H1 (cell line): ENCODE measurements at regions not wholly inside any gene's neighbourhood (a gene's known extent, or its start where the extent isn't known, plus 50 kb on each side); places are given as distances from the start of the nearest gene placed in this dataset.

Experiments
- CTCF ChIA-PET: fragments of 300-600 bp; sonication (Branson Sonifier 250); formaldehyde crosslinking; loops from one replicate; lab custom pipeline; 2021; ENCODE audit not compliant: partially characterized antibody; lab: Charles Lee
- POLR2A ChIA-PET: fragments of 300-600 bp; sonication (Branson Sonifier 250); formaldehyde crosslinking; loops from one replicate; lab custom pipeline; 2021; ENCODE audit warnings: inconsistent platforms; ENCODE audit not compliant: partially characterized antibody; lab: Charles Lee
- DNase-seq, 2 experiments: peaks; one replicate each; pipeline versions ENCODE4 v3.0.0 to v3.0.0-alpha.2; 2010 to 2022; ENCODE audit warnings: low spot score in 2 of 2, low read depth in 1 of 2, mixed read lengths in 1 of 2
- FAIRE-seq: peaks from 2 replicates; lab custom pipeline; 2011; peaks lifted over from hg19 to GRCh38; lab: Jason Lieb, UNC
- H2AFZ ChIP-seq: 2 replicates; pipeline ENCODE4 v1.8.1; 2012; ENCODE audit warnings: low read length, inconsistent platforms
- H2AK5ac ChIP-seq: 2 replicates; pipeline ENCODE4 v1.6.1; 2013; ENCODE audit warnings: low read depth, low read length
- H2BK120ac ChIP-seq: replicated peaks from 2 replicates; pipeline ENCODE3; 2013; ENCODE audit warnings: low read depth, low read length, inconsistent platforms
- H2BK12ac ChIP-seq: 2 replicates; pipeline ENCODE4 v1.6.1; 2013; ENCODE audit warnings: low read depth, low read length
- H2BK15ac ChIP-seq: 2 replicates; pipeline ENCODE4 v1.6.1; 2013; ENCODE audit warnings: low read length
- H2BK20ac ChIP-seq: 2 replicates; pipeline ENCODE4 v1.6.1; 2013; ENCODE audit warnings: low read length
- H2BK5ac ChIP-seq: 2 replicates; pipeline ENCODE4 v1.6.1; 2013; ENCODE audit warnings: low read depth, low read length
- H3K14ac ChIP-seq: 2 replicates; pipeline ENCODE4 v1.6.1; 2013; ENCODE audit warnings: inconsistent platforms; ENCODE audit not compliant: insufficient read length
- H3K18ac ChIP-seq: 2 replicates; pipeline ENCODE4 v1.6.1; 2013; ENCODE audit warnings: low read length; ENCODE audit errors: extremely low read depth
- H3K23ac ChIP-seq: 2 replicates; pipeline ENCODE4 v1.6.1; 2013; ENCODE audit warnings: inconsistent platforms; ENCODE audit not compliant: insufficient read length
- H3K23me2 ChIP-seq: 2 replicates; pipeline ENCODE4 v1.6.1; 2013; ENCODE audit warnings: low read depth, low read length
- H3K27ac ChIP-seq: 2 replicates; pipeline ENCODE4 v1.6.1; 2011; ENCODE audit warnings: low read depth, low read length, inconsistent platforms
- H3K27me3 ChIP-seq, 4 experiments: replicated peaks in 1 of 4; 1 replicate in 1 of 4; 2 replicates in 3 of 4; pipeline versions ENCODE4 v1.6.1 to v1.8.1; 2011 to 2013; ENCODE audit warnings: low read length in 3 of 4, mild to moderate bottlenecking in 3 of 4, inconsistent platforms in 2 of 4, mixed read lengths in 2 of 4, moderate library complexity in 1 of 4; ENCODE audit not compliant: control insufficient read depth in 3 of 4, insufficient read depth in 3 of 4; ENCODE audit errors: extremely low read depth in 1 of 4
- H3K36me3 ChIP-seq, 4 experiments: 2 replicates each; pipeline versions ENCODE4 v1.6.1 to v1.8.1; 2011 to 2013; ENCODE audit warnings: mild to moderate bottlenecking in 4 of 4, low read length in 3 of 4, moderate library complexity in 2 of 4, control low read depth in 1 of 4, inconsistent platforms in 1 of 4; ENCODE audit not compliant: insufficient read depth in 4 of 4, control insufficient read depth in 2 of 4
- H3K4ac ChIP-seq: replicated peaks from 2 replicates; pipeline ENCODE3; 2013; ENCODE audit warnings: low read length, low read depth, mixed read lengths, inconsistent platforms; ENCODE audit not compliant: insufficient read length
- H3K4me1 ChIP-seq, 4 experiments: replicated peaks in 1 of 4; 1 replicate in 1 of 4; 2 replicates in 3 of 4; pipeline versions ENCODE4 v1.6.1 to v1.8.1; 2011 to 2013; ENCODE audit warnings: low read length in 3 of 4, inconsistent platforms in 2 of 4, mixed read lengths in 1 of 4; ENCODE audit not compliant: insufficient read depth in 4 of 4, control insufficient read depth in 3 of 4
- H3K4me2 ChIP-seq, 2 experiments: 2 replicates each; pipeline versions ENCODE4 v1.6.1 to v1.8.1; 2011 to 2013; ENCODE audit warnings: low read depth in 2 of 2, low read length in 2 of 2, control low read depth in 1 of 2, inconsistent platforms in 1 of 2, mild to moderate bottlenecking in 1 of 2; ENCODE audit not compliant: insufficient read depth in 1 of 2
- H3K4me3 ChIP-seq, 4 experiments: fragments of 200-600, 300-600 bp in 1 of 4; sonication (generic), shearing (Covaris generic), sonication (Bioruptor Twin) in 1 of 4; 2 replicates each; pipeline versions ENCODE4 v1.5.1 to v1.8.1; 2011 to 2016; ENCODE audit warnings: low read length in 4 of 4, low read depth in 3 of 4, control low read depth in 2 of 4, inconsistent platforms in 2 of 4, mild to moderate bottlenecking in 2 of 4, mixed read lengths in 1 of 4, moderate library complexity in 1 of 4; ENCODE audit not compliant: insufficient read depth in 2 of 4; ENCODE audit errors: extremely low read depth in 1 of 4
- H3K56ac ChIP-seq: replicated peaks from 2 replicates; pipeline ENCODE3; 2013; ENCODE audit warnings: low read depth, mild to moderate bottlenecking, mixed read lengths, low read length, inconsistent platforms; ENCODE audit not compliant: insufficient read length
- H3K79me1 ChIP-seq: 2 replicates; pipeline ENCODE4 v1.6.1; 2013; ENCODE audit warnings: low read depth, low read length, control low read depth
- H3K79me2 ChIP-seq, 2 experiments: 2 replicates each; pipeline versions ENCODE4 v1.6.1 to v1.8.1; 2012 to 2013; ENCODE audit warnings: low read length in 2 of 2, mild to moderate bottlenecking in 2 of 2, inconsistent platforms in 1 of 2; ENCODE audit not compliant: insufficient read depth in 2 of 2, control insufficient read depth in 1 of 2
- H3K9ac ChIP-seq, 4 experiments: replicated peaks in 1 of 4; 1 replicate in 1 of 4; 2 replicates in 3 of 4; pipeline versions ENCODE4 v1.6.1 to v1.8.1; 2011 to 2013; ENCODE audit warnings: low read depth in 3 of 4, low read length in 3 of 4, control low read depth in 2 of 4, mild to moderate bottlenecking in 2 of 4, moderate library complexity in 2 of 4, inconsistent platforms in 1 of 4; ENCODE audit errors: extremely low read depth in 1 of 4
- H3K9me3 ChIP-seq, 2 experiments: 2 replicates each; pipeline versions ENCODE4 v1.6.1 to v1.8.1; 2012 to 2013; ENCODE audit warnings: mild to moderate bottlenecking in 2 of 2, moderate library complexity in 2 of 2, control low read depth in 1 of 2, inconsistent platforms in 1 of 2, low read depth in 1 of 2, low read length in 1 of 2, mixed read lengths in 1 of 2; ENCODE audit not compliant: insufficient read depth in 2 of 2
- H4K20me1 ChIP-seq, 2 experiments: replicated peaks in 1 of 2; 2 replicates each; pipeline versions ENCODE3 to v1.8.1; 2011 to 2013; ENCODE audit warnings: inconsistent platforms in 2 of 2, low read length in 2 of 2, mild to moderate bottlenecking in 1 of 2; ENCODE audit not compliant: insufficient read depth in 2 of 2, control insufficient read depth in 1 of 2
- H4K5ac ChIP-seq: 2 replicates; pipeline ENCODE4 v1.6.1; 2013; ENCODE audit warnings: low read length, low read depth, mixed read lengths, inconsistent platforms; ENCODE audit not compliant: insufficient read length
- H4K8ac ChIP-seq: 2 replicates; pipeline ENCODE4 v1.8.0; 2013; ENCODE audit warnings: mild to moderate bottlenecking, moderate library complexity, low read length, inconsistent platforms; ENCODE audit not compliant: insufficient read depth; ENCODE audit errors: extremely low read depth
- H4K91ac ChIP-seq: replicated peaks from 2 replicates; pipeline ENCODE3; 2013; ENCODE audit warnings: low read length, mixed read lengths, inconsistent platforms; ENCODE audit not compliant: insufficient read length
- TEAD4 ChIP-seq: IDR thresholded peaks from 2 replicates; pipeline ENCODE4 v1.6.1; 2012; ENCODE audit warnings: low read depth, low read length, inconsistent platforms, mixed read lengths
- WGBS, 2 experiments: shearing (Covaris generic) in 1 of 2; methylation state at CpG; one replicate each; pipeline versions ENCODE4 v1.1.6 to v1.1.7; 2013 to 2015; ENCODE audit warnings: low lambda C conversion rate in 2 of 2, mixed read lengths in 2 of 2, inconsistent platforms in 1 of 2, low coverage in 1 of 2, missing lambda C conversion rate in 1 of 2; ENCODE audit not compliant: insufficient replicate concordance in 2 of 2, insufficient coverage in 1 of 2, insufficient read length in 1 of 2; ENCODE audit errors: extremely low coverage in 1 of 2, missing lambda C conversion rate in 1 of 2; 5-methylcytosine and 5-hydroxymethylcytosine counted together

GRCh38 chr16:76193906-76194615, 83.1 kb upstream of the CNTNAP4 start:
- CTCF ChIA-PET: no interaction called here
- no peaks in the 10 kb centered on the region for H3K23me2 ChIP-seq
- no peak overlapping the region for H4K5ac ChIP-seq
- H3K27me3 ChIP-seq: peaks cover 0 to 1% (median 0%) of the 10 kb centered on the region in 4 experiments; a peak in 1 of 7 replicates
- no peaks in the 10 kb centered on the region for H3K36me3 ChIP-seq
- H2BK20ac ChIP-seq: no peak overlapping the region
- no peak overlapping the region for H3K9ac ChIP-seq
- H3K18ac ChIP-seq: no peak overlapping the region
- H3K4me2 ChIP-seq: no peak overlapping the region
- peak overlapping the region; percentile 65; the same call in 1 of the 2 replicates for H2AFZ ChIP-seq
- peak overlapping the region; percentile 70 for H2BK120ac ChIP-seq
- POLR2A ChIA-PET: no interaction called here
- H3K4me1 ChIP-seq: peaks cover 0 to 5% (median 2%) of the 10 kb centered on the region in 4 experiments; a peak in 2 of 7 replicates
- H2AK5ac ChIP-seq: no peak overlapping the region
- H3K27ac ChIP-seq: no peak overlapping the region
- H3K56ac ChIP-seq: no peak overlapping the region
- H2BK5ac ChIP-seq: no peak overlapping the region
- no peak overlapping the region for H2BK12ac ChIP-seq
- no peak overlapping the region for H4K8ac ChIP-seq
- 83% methylated on average over 8 of the region's 8 CpGs; no CpG with 5 or more reads in 1 of the 2 experiments for WGBS, 2 experiments
- H2BK15ac ChIP-seq: no peak overlapping the region
- no peaks in the 10 kb centered on the region for H3K79me2 ChIP-seq
- no peak overlapping the region for H3K4ac ChIP-seq
- H3K14ac ChIP-seq: no peak overlapping the region
- H4K20me1 ChIP-seq: no peaks in the 10 kb centered on the region
- no peak overlapping the region for H3K23ac ChIP-seq
- H4K91ac ChIP-seq: no peak overlapping the region
- H3K79me1 ChIP-seq: no peaks in the 10 kb centered on the region
- no peak for DNase-seq
- FAIRE-seq: no peak
- no peak overlapping the region for H3K4me3 ChIP-seq
- no peaks in the 10 kb centered on the region for H3K9me3 ChIP-seq
- no peak for TF ChIP-seq TEAD4
